A549 (cell line): ENCODE measurements at regions not wholly inside any gene's neighbourhood (a gene's known extent, or its start where the extent isn't known, plus 50 kb on each side); places are given as distances from the start of the nearest gene placed in this dataset.

Experiments used
- CEBPB ChIP-seq, 2 experiments: fragments of >200 bp in 1 of 2; sonication (Bioruptor Twin) in 1 of 2; formaldehyde crosslinking in 1 of 2; IDR thresholded peaks; 2 replicates each; pipeline ENCODE4 v1.6.1; 2012 to 2016
- CHD4 ChIP-seq: fragments of 200-600 bp; sonication (generic); IDR thresholded peaks from 2 replicates; pipeline ENCODE4 v1.6.1; 2016; ENCODE audit warnings: antibody characterized with exemption, mild to moderate bottlenecking, borderline replicate concordance
- CTCF ChIP-seq: fragments of >200 bp; sonication (Bioruptor Twin); formaldehyde crosslinking; IDR thresholded peaks from 3 replicates; pipeline ENCODE4 v1.5.1; 2016
- EP300 ChIP-seq, 2 experiments: fragments of >200 bp; sonication (Bioruptor Twin); formaldehyde crosslinking; IDR thresholded peaks; 2 replicates in 1 of 2; 3 replicates in 1 of 2; pipeline ENCODE4 v1.6.1; 2016 to 2017
- HDAC2 ChIP-seq: fragments of 200-600 bp; sonication (generic); IDR thresholded peaks from 2 replicates; pipeline ENCODE4 v1.6.1; 2016
- JUNB ChIP-seq: fragments of >200 bp; sonication (Bioruptor Twin); formaldehyde crosslinking; IDR thresholded peaks from 2 replicates; pipeline ENCODE4 v1.6.1; 2016
- MAZ ChIP-seq: fragments of 150-350 bp; IDR thresholded peaks from 2 replicates; pipeline ENCODE4 v1.6.1; 2014; ENCODE audit warnings: antibody characterized with exemption, low read depth, low read length, borderline replicate concordance
- POLR2A ChIP-seq: IDR thresholded peaks from 2 replicates; pipeline ENCODE4 v1.6.1; 2012; ENCODE audit warnings: mild to moderate bottlenecking, low read length
- SMC3 ChIP-seq: fragments of >200 bp; sonication (Bioruptor Twin); formaldehyde crosslinking; IDR thresholded peaks from 3 replicates; pipeline ENCODE4 v1.6.1; 2018; ENCODE audit warnings: inconsistent platforms
- USF2 ChIP-seq: fragments of 450-650 bp; IDR thresholded peaks from 2 replicates; pipeline ENCODE4 v1.6.1; 2014; ENCODE audit warnings: antibody characterized with exemption
- ZFP36 ChIP-seq: fragments of 450-650 bp; IDR thresholded peaks from 2 replicates; pipeline ENCODE4 v1.6.1; 2014; ENCODE audit warnings: borderline replicate concordance; ENCODE audit not compliant: partially characterized antibody
- ZNF302 ChIP-seq: fragments of 250-450 bp; sonication (Bioruptor Pico); IDR thresholded peaks from 2 replicates; pipeline ENCODE4 v1.9.0; 2021; ENCODE audit warnings: inconsistent platforms, mild to moderate bottlenecking, moderate library complexity
- TF ChIP-seq, protein P1 (sequence below): fragments of 200-600 bp; sonication (generic); IDR thresholded peaks from 2 replicates; pipeline ENCODE4 v1.6.1; 2016; ENCODE audit warnings: antibody characterized with exemption, mild to moderate bottlenecking, moderate library complexity
- TF ChIP-seq, protein P2 (sequence below): IDR thresholded peaks from 2 replicates; pipeline ENCODE4 v1.6.1; 2012

DNA sequence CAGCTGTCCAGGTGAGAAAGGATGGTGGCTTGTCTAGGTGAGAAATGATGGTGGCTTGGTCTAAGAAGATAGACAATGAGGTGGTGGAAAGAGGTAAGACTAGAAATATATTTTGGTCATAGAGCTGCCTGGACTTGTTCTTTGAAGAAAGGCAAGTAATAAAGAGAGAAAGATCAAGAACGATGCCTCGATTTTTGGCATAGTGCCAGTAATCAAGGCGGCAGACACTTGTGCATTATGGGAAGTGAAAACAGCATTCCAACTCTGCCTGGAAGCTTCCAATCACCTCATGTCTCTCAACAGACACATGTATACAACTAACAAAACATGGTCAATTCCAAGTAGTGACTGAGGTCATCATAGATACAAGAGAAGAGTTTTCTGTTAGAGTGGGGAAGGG, 423.8 kb upstream of the NRP1 start:
- TF ChIP-seq CTCF, result no peak
- no peak for TF ChIP-seq JUNB
- no peak for TF ChIP-seq POLR2A
- no peak for TF ChIP-seq EP300 (IDR thresholded peaks at IDR 0.05)
- TF ChIP-seq CHD4, result no peak
- TF ChIP-seq, protein P1, sequence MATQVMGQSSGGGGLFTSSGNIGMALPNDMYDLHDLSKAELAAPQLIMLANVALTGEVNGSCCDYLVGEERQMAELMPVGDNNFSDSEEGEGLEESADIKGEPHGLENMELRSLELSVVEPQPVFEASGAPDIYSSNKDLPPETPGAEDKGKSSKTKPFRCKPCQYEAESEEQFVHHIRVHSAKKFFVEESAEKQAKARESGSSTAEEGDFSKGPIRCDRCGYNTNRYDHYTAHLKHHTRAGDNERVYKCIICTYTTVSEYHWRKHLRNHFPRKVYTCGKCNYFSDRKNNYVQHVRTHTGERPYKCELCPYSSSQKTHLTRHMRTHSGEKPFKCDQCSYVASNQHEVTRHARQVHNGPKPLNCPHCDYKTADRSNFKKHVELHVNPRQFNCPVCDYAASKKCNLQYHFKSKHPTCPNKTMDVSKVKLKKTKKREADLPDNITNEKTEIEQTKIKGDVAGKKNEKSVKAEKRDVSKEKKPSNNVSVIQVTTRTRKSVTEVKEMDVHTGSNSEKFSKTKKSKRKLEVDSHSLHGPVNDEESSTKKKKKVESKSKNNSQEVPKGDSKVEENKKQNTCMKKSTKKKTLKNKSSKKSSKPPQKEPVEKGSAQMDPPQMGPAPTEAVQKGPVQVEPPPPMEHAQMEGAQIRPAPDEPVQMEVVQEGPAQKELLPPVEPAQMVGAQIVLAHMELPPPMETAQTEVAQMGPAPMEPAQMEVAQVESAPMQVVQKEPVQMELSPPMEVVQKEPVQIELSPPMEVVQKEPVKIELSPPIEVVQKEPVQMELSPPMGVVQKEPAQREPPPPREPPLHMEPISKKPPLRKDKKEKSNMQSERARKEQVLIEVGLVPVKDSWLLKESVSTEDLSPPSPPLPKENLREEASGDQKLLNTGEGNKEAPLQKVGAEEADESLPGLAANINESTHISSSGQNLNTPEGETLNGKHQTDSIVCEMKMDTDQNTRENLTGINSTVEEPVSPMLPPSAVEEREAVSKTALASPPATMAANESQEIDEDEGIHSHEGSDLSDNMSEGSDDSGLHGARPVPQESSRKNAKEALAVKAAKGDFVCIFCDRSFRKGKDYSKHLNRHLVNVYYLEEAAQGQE, result no peak
- TF ChIP-seq SMC3, result no peak
- no peak for TF ChIP-seq CEBPB (IDR thresholded peaks at IDR 0.05)
- TF ChIP-seq USF2, result no peak
- TF ChIP-seq HDAC2, result no peak
- TF ChIP-seq MAZ, result no peak
- TF ChIP-seq, protein P2, sequence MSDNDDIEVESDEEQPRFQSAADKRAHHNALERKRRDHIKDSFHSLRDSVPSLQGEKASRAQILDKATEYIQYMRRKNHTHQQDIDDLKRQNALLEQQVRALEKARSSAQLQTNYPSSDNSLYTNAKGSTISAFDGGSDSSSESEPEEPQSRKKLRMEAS, result no peak
- no peak for TF ChIP-seq ZFP36
- no peak for TF ChIP-seq ZNF302 (CRISPR knock-in tag)
